22Rv1 (cell line): ENCODE measurements at regions not wholly inside any gene's neighbourhood (a gene's known extent, or its start where the extent isn't known, plus 50 kb on each side); places are given as distances from the start of the nearest gene placed in this dataset.
A peak's percentile ranks its signal among the peaks of the same experiment; 100 is the strongest.

ENCODE experiments used
- H3K27ac ChIP-seq: fragments of 450-650 bp; 2 replicates; pipeline ENCODE4 v1.5.1; 2017
- CTCF ChIP-seq: fragments of 450-650 bp; IDR thresholded peaks from 2 replicates; pipeline ENCODE4 v1.5.1; 2017; ENCODE audit warnings: mild to moderate bottlenecking
- ZFX ChIP-seq: fragments of 450-650 bp; IDR thresholded peaks from 2 replicates; pipeline ENCODE4 v1.6.1; 2017; ENCODE audit warnings: antibody characterized with exemption, borderline replicate concordance

GRCh38 chr16:85486256-85486915 lies 126.7 kb upstream of the GSE1 start:
- TF ChIP-seq CTCF (peak; percentile 19; the same call in 1 of the 2 replicates), ZFX (no peak)
- H3K27ac ChIP-seq = no peak overlapping the region

GRCh38 chr16:85488414-85488813 lies 124.7 kb upstream of the GSE1 start:
- no peak overlapping the region for H3K27ac ChIP-seq
- TF ChIP-seq CTCF (no peak), ZFX (no peak)

- TF ChIP-seq CTCF (no peak), ZFX (no peak)
- H3K27ac ChIP-seq = no peak overlapping the region
These were observed 122.6 kb upstream of the GSE1 start for GRCh38 chr16:85490407-85491057.

GRCh38 chr16:85491058-85491771 lies 121.9 kb upstream of the GSE1 start:
- H3K27ac ChIP-seq = peak overlapping the region; percentile 50
- no peak for TF ChIP-seq ZFX
- peak; percentile 97 for TF ChIP-seq CTCF

GRCh38 chr16:85491798-85492294 lies 121.3 kb upstream of the GSE1 start:
- TF ChIP-seq ZFX (no peak), CTCF (no peak)
- peak overlapping the region; percentile 50 for H3K27ac ChIP-seq

GRCh38 chr16:85492295-85492864 lies 120.7 kb upstream of the GSE1 start:
- TF ChIP-seq ZFX (no peak), CTCF (no peak)
- peak overlapping the region; percentile 50 for H3K27ac ChIP-seq
